ENCODE measurements at regions not wholly inside any gene's neighbourhood (a gene's known extent, or its start where the extent isn't known, plus 50 kb on each side); places are given as distances from the start of the nearest gene placed in this dataset.
"Not testable (repeated sequence)": the region's sequence is repeated elsewhere in the genome, so short reads cannot be mapped to it uniquely, and the experiment has no call there.

GRCh38 chr4:174400603-174401302 is 117.0 kb downstream of the CEP44 start:
- DNase-seq (ENCODE audit: low read depth) = peak; percentile 22

- DNase-seq (ENCODE audit: low read depth) = peak; percentile 61
Observed at GRCh38 chr4:174398728-174399127, 115.0 kb downstream of the CEP44 start.

- no peak for DNase-seq (ENCODE audit: low read depth)
Observed at GRCh38 chr4:174397366-174398155, 113.8 kb downstream of the CEP44 start.

GRCh38 chr4:174396599-174397110 is 112.9 kb downstream of the CEP44 start:
- DNase-seq (ENCODE audit: low read depth) = no peak

- peak; percentile 64 for DNase-seq (ENCODE audit: low read depth)
Observed at GRCh38 chr4:174394915-174395314, 111.2 kb downstream of the CEP44 start.

GRCh38 chr4:174389439-174389838 is 105.7 kb downstream of the CEP44 start:
- DNase-seq (ENCODE audit: low read depth) = no peak

GRCh38 chr4:174388461-174389145 is 104.9 kb downstream of the CEP44 start:
- DNase-seq (ENCODE audit: low read depth) = no peak

GRCh38 chr4:174387721-174388120 is 104.0 kb downstream of the CEP44 start:
- DNase-seq (ENCODE audit: low read depth) = no peak

- DNase-seq (ENCODE audit: low read depth) = no peak
Observed at GRCh38 chr4:174387143-174387542, 103.4 kb downstream of the CEP44 start.

- no peak for DNase-seq (ENCODE audit: low read depth)
Observed at GRCh38 chr4:174383783-174384182, 100.1 kb downstream of the CEP44 start.

- not testable (repeated sequence) for DNase-seq (ENCODE audit: low read depth)
Observed at GRCh38 chr4:174382938-174383605, 99.4 kb downstream of the CEP44 start.
